Kidney (tissue), 13 donors: ENCODE measurements at regions not wholly inside any gene's neighbourhood (a gene's known extent, or its start where the extent isn't known, plus 50 kb on each side); places are given as distances from the start of the nearest gene placed in this dataset.

Experiments used
- DNase-seq, 5 donors: peaks; one replicate each; pipeline ENCODE4 v3.0.0-alpha.2; 2013 to 2020
- FAIRE-seq: peaks from 2 replicates; lab custom pipeline; 2012; peaks lifted over from hg19 to GRCh38; lab: Jason Lieb, UNC
- H3K27ac ChIP-seq, 2 donors: one replicate each; pipeline ENCODE4 v1.7.0; 2013; ENCODE audit warnings: low read depth in 2 of 2, low read length in 2 of 2, inconsistent platforms in 1 of 2
- H3K27me3 ChIP-seq: one replicate; pipeline ENCODE4 v1.7.1; 2013; ENCODE audit warnings: low read length, inconsistent platforms; ENCODE audit not compliant: control insufficient read depth, insufficient read depth
- H3K36me3 ChIP-seq, 3 donors: one replicate each; pipeline versions ENCODE4 v1.7.0 to v1.7.1; 2013; ENCODE audit warnings: low read length in 3 of 3, control low read depth in 1 of 3, inconsistent platforms in 1 of 3; ENCODE audit not compliant: insufficient read depth in 3 of 3, control insufficient read depth in 2 of 3
- H3K4me1 ChIP-seq, 3 donors: one replicate each; pipeline versions ENCODE4 v1.7.0 to v1.7.1; 2013; ENCODE audit warnings: low read length in 3 of 3, inconsistent platforms in 1 of 3, low read depth in 1 of 3; ENCODE audit not compliant: control insufficient read depth in 2 of 3, insufficient read depth in 2 of 3
- H3K4me3 ChIP-seq, 3 donors: one replicate each; pipeline versions ENCODE4 v1.7.0 to v1.8.1; 2013; ENCODE audit warnings: low read length in 3 of 3, control low read depth in 1 of 3, inconsistent platforms in 1 of 3
- H3K9ac ChIP-seq, 3 donors: one replicate each; pipeline versions ENCODE4 v1.7.0 to v1.7.1; 2013; ENCODE audit warnings: low read length in 3 of 3, control low read depth in 1 of 3, inconsistent platforms in 1 of 3
- H3K9me3 ChIP-seq, 3 donors: one replicate each; pipeline versions ENCODE4 v1.7.0 to v1.7.1; 2013; ENCODE audit warnings: low read length in 3 of 3, control low read depth in 1 of 3, inconsistent platforms in 1 of 3; ENCODE audit not compliant: control insufficient read depth in 2 of 3, insufficient read depth in 1 of 3
- intact Hi-C: fragments of 100-400 bp; cut with DNase I; formaldehyde crosslinking; loops from one replicate; pipeline ENCODE4 v1.11.1; 2022
- TF ChIP-seq, protein P1 (sequence below): IDR thresholded peaks from 3 replicates; pipeline ENCODE4 v1.5.1; 2012; ENCODE audit warnings: mild to moderate bottlenecking, moderate library complexity, borderline replicate concordance; ENCODE audit not compliant: insufficient read depth; ENCODE audit errors: extremely low read depth
- donor health status: control.
- donor health status: control.
- donor health status: control.
- donor health status: control.
- donor health status: control.
- donor health status: DM: yes; HTN: yes; CAD: no.
- donor health status: Normal renal cell carcinoma (clear cell type).

DNA sequence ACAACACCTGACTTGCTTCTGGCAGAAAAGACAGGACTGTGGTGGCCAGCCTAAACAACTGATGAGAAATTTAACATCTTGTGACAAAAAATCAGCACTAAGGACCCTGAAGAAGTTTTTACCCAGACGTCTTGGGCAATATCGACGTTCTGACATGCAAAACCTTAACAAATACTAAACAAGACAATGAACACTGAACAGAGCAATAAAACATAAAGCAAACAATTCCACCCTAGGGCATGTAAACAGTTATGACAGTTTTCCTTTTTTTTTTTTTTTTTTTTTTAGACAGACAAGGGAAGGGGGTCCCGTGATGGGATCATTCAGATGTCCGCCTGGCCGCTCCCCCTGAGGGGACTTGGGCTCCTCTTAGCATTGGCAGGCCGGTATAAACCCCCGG is 738.0 kb downstream of the SI start:
- no peak overlapping the region for H3K9ac ChIP-seq
- no peak for DNase-seq
- TF ChIP-seq, protein P1, sequence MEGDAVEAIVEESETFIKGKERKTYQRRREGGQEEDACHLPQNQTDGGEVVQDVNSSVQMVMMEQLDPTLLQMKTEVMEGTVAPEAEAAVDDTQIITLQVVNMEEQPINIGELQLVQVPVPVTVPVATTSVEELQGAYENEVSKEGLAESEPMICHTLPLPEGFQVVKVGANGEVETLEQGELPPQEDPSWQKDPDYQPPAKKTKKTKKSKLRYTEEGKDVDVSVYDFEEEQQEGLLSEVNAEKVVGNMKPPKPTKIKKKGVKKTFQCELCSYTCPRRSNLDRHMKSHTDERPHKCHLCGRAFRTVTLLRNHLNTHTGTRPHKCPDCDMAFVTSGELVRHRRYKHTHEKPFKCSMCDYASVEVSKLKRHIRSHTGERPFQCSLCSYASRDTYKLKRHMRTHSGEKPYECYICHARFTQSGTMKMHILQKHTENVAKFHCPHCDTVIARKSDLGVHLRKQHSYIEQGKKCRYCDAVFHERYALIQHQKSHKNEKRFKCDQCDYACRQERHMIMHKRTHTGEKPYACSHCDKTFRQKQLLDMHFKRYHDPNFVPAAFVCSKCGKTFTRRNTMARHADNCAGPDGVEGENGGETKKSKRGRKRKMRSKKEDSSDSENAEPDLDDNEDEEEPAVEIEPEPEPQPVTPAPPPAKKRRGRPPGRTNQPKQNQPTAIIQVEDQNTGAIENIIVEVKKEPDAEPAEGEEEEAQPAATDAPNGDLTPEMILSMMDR, result no peak
- no peaks in the 10 kb centered on the region for H3K27me3 ChIP-seq
- no peak for FAIRE-seq
- H3K4me3 ChIP-seq, result no peak overlapping the region
- H3K9me3 ChIP-seq, result no peaks in the 10 kb centered on the region
- no peaks in the 10 kb centered on the region for H3K36me3 ChIP-seq
- intact Hi-C loops, result no loop called here
- no peak overlapping the region for H3K27ac ChIP-seq
- H3K4me1 ChIP-seq, result no peaks in the 10 kb centered on the region

GRCh38 chr3:164332831-164333802 is 745.2 kb downstream of the SI start:
- intact Hi-C loops, result no loop called here
- H3K9me3 ChIP-seq, result no peaks in the 10 kb centered on the region
- H3K4me1 ChIP-seq, result peaks cover 0 to 12% (median 4%) of the 10 kb centered on the region in 3 donors
- no peak for FAIRE-seq
- DNase-seq, result peak in 3 of 5 donors; percentile 13 to 62 (median 49)
- peak overlapping the region in 2 of 3 donors; percentile 2 to 16 for H3K4me3 ChIP-seq
- TF ChIP-seq, protein P1, result no peak
- H3K27me3 ChIP-seq, result no peaks in the 10 kb centered on the region
- no peak overlapping the region for H3K27ac ChIP-seq
- no peak overlapping the region for H3K9ac ChIP-seq
- H3K36me3 ChIP-seq, result no peaks in the 10 kb centered on the region

DNA sequence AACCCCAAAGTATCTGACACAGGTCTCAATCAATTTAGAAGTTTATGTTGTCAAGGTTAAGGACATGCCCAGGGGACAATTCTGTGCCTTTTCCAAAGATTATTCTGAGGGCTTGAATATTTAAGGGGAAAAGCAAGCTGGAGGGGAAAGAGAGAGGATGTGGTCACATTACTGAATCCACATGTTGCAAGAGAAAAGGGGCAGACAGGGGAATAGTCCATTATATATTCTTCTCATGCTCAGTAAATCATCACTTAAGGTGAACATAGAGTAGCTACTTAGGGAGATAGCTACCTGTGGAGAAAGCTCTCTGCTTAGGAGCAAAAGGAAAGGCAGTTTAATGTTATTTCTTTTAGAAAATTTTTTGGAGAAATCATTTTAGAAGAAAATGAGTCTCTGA is 751.6 kb downstream of the SI start:
- no peak for DNase-seq
- Histone ChIP-seq H3K4me1 (peaks cover 0 to 2% (median 0%) of the 10 kb centered on the region in 3 donors), H3K27me3 (no peaks in the 10 kb centered on the region), H3K9me3 (no peaks in the 10 kb centered on the region), H3K4me3 (no peak overlapping the region), H3K36me3 (no peaks in the 10 kb centered on the region), H3K9ac (no peak overlapping the region), H3K27ac (no peak overlapping the region)
- intact Hi-C loops, result no loop called here
- TF ChIP-seq, protein P1, result no peak
- no peak for FAIRE-seq
